ENCODE measurements at regions not wholly inside any gene's neighbourhood (a gene's known extent, or its start where the extent isn't known, plus 50 kb on each side); places are given as distances from the start of the nearest gene placed in this dataset.
A peak's percentile ranks its signal among the peaks of the same experiment; 100 is the strongest.

GRCh38 chr5:173798127-173798810 is 89.9 kb upstream of the CPEB4 start:
- H3K4me3 ChIP-seq (ENCODE audit: low read depth, low read length): no peak overlapping the region
- TF ChIP-seq, protein P1, sequence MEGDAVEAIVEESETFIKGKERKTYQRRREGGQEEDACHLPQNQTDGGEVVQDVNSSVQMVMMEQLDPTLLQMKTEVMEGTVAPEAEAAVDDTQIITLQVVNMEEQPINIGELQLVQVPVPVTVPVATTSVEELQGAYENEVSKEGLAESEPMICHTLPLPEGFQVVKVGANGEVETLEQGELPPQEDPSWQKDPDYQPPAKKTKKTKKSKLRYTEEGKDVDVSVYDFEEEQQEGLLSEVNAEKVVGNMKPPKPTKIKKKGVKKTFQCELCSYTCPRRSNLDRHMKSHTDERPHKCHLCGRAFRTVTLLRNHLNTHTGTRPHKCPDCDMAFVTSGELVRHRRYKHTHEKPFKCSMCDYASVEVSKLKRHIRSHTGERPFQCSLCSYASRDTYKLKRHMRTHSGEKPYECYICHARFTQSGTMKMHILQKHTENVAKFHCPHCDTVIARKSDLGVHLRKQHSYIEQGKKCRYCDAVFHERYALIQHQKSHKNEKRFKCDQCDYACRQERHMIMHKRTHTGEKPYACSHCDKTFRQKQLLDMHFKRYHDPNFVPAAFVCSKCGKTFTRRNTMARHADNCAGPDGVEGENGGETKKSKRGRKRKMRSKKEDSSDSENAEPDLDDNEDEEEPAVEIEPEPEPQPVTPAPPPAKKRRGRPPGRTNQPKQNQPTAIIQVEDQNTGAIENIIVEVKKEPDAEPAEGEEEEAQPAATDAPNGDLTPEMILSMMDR (IDR thresholded peaks at IDR 0.05; ENCODE audit: insufficient read depth, low read length): no peak

DNA sequence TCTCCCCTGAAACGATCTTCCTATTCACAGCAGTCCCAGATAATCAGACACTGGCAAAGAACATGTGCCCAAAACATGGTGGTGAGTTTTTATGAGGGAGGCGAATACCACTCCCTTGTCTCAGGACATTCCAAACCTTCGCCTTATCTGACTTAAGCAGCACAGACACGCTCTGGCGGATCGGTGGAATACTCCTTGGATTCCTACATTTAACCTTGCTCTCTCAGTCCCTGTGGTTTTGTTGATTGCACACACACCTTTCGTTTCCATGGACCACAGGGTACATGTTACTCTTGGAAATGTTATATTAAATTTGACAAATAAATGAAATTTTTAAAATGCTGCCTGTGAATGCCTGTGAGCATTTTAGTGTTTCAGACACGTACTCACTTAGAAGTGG is 87.8 kb upstream of the CPEB4 start:
- no peak for DNase-seq (ENCODE audit: low read depth)

More at GRCh38 chr5:173798127-173798810, 89.9 kb upstream of the CPEB4 start:
- no peak for DNase-seq (ENCODE audit: low read depth)

GRCh38 chr5:173801006-173801405 is 87.1 kb upstream of the CPEB4 start:
- TF ChIP-seq, protein P1 (IDR thresholded peaks at IDR 0.05; ENCODE audit: insufficient read depth, low read length): no peak
- DNase-seq (ENCODE audit: low read depth): no peak
- no peak overlapping the region for H3K4me3 ChIP-seq (ENCODE audit: low read depth, low read length)

More for the DNA sequence above, 87.8 kb upstream of the CPEB4 start:
- TF ChIP-seq, protein P1 (IDR thresholded peaks at IDR 0.05; ENCODE audit: insufficient read depth, low read length): no peak
- no peak overlapping the region for H3K4me3 ChIP-seq (ENCODE audit: low read depth, low read length)

DNA sequence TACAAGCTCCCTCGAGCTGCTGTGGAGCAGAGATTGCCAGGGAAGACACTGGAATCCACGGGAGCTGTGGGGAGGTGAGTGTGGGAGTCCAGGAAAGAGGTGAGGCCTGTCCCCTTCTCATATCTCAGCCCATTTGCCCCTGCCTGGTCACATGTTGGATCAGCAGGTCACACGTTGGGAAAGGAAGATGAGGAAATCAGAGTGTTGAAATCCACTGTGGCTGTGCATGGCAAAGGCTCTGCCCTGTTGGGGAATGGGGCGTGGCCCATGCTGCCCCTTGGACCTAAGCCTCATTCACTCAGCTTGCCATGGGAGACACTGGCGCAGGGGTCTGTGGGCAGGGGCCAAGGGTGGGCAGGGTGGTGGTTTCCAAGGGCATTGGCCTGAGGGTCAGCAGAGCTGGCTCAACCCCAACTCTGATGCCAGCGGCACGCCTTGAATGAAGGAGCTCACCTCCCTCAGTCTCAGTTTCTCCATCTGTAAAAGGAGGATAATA is 85.4 kb upstream of the CPEB4 start:
- peak; percentile 31 for DNase-seq (ENCODE audit: low read depth)
- TF ChIP-seq, protein P1 (IDR thresholded peaks at IDR 0.05; ENCODE audit: insufficient read depth, low read length): no peak
- no peak overlapping the region for H3K4me3 ChIP-seq (ENCODE audit: low read depth, low read length)

GRCh38 chr5:173804579-173804978 is 83.6 kb upstream of the CPEB4 start:
- DNase-seq (ENCODE audit: low read depth): no peak
- no peak overlapping the region for H3K4me3 ChIP-seq (ENCODE audit: low read depth, low read length)
- TF ChIP-seq, protein P1 (IDR thresholded peaks at IDR 0.05; ENCODE audit: insufficient read depth, low read length): no peak

DNA sequence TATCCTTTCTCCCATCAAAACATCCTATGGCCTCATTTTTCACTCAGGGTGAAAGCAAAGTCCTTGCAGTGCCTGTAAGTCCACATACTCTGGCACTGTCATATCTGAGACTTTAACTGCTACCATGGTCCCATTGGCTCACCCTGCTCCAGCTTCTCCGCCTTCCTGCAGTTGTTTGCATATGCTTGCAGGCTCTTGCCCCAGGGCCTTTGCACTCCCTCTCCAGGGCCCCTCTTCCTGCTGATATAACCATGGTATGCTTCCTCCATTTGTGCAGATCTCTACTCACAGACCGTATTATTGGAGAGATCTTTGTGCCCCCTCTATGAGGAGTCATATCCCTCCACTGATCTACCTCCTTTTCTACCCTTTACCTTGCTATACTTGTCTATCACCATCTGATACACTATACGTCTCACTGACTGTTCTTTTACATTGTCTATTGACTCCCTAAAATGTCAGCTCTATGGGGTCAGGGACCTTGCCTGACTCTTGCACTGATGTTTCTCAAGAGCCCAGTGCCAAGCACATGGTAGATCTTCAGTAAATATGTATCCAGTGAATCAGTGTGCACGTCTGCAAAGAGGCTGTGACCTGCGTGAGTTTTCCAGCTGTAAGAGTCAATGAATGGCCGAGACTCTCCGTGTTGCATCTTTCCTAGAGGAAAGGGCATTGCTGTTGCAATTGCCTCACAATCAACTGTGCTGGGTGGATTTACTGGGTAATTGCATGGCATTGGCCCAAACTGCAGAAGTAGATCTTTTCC is 81.7 kb upstream of the CPEB4 start:
- H3K4me3 ChIP-seq (ENCODE audit: low read depth, low read length): no peak overlapping the region
- no peak for DNase-seq (ENCODE audit: low read depth)
- TF ChIP-seq, protein P1 (IDR thresholded peaks at IDR 0.05; ENCODE audit: insufficient read depth, low read length): no peak
